ENCODE measurements at regions not wholly inside any gene's neighbourhood (a gene's known extent, or its start where the extent isn't known, plus 50 kb on each side); places are given as distances from the start of the nearest gene placed in this dataset.

DNA sequence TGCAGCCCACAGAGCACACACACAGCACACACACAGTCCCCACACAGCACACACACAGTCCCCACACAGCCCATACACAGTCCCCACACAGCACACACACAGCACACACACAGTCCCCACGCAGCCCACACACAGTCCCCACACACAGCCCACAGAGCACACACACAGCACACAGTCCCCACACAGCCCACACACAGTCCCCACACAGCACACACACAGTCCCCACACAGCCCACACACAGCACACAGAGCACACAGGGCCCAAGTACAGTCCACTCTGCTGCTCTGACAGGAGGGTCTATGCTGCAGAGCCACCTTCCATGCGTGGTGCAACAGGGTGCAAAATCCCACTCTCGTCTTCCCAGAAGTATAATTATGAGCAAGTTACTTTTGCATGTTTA lies 240.5 kb upstream of the SALL3 start:
- TF ChIP-seq POLR2AphosphoS5 (IDR thresholded peaks at IDR 0.05; ENCODE audit: low read depth, low read length) (no peak), TAF1 (IDR thresholded peaks at IDR 0.05; ENCODE audit: borderline replicate concordance, insufficient read depth, low read length) (no peak), SIN3A (IDR thresholded peaks at IDR 0.05; ENCODE audit: borderline replicate concordance, insufficient read depth, low read length) (no peak)
